Heart left ventricle (tissue), 13 donors: ENCODE measurements at regions not wholly inside any gene's neighbourhood (a gene's known extent, or its start where the extent isn't known, plus 50 kb on each side); places are given as distances from the start of the nearest gene placed in this dataset.

Source experiments
- CTCF ChIP-seq, 12 donors: fragments of 200-600 bp; sonication (generic) in 4 of 12; IDR thresholded peaks; one replicate each; pipeline versions ENCODE4 v1.5.0 to v1.8.0; 2018 to 2022; ENCODE audit warnings: antibody characterized with exemption in 12 of 12, mild to moderate bottlenecking in 5 of 12
- POLR2A ChIP-seq, 2 donors: fragments of 450-650 bp; IDR thresholded peaks; one replicate each; pipeline ENCODE4 v1.6.1; 2017; ENCODE audit warnings: antibody characterized with exemption in 2 of 2, mild to moderate bottlenecking in 2 of 2, moderate library complexity in 2 of 2
- donor health status: ischemic (EF 13 %, LVEDD 7.1; RV severe dilation, severe dysfunction).
- donor health status: DM: no; HTN: yes; CAD: no.
- donor health status: DM: no; HTN: no; CAD: no.
- donor health status: ischemic (EF 25% LVEDD 6.9; RV normal size, moderate dysfunction).
- donor health status: ischemic (EF 25% LVEDD 5.7; RV mildly dilated, moderate dysfunction).
- donor health status: ischemic (EF 35%, LVEDD 5.7; RV mildly dilated, moderate dysfunction).
- donor health status: nonischemic (EF 11% LVEDD 7.7; RV severe dilation, severe dysfunction).
- donor health status: DM: yes; HTN: yes; CAD: no.
- donor health status: PGD.
- donor health status: ischemic (EF 29% LVEDD 5.4; RV normal size, mild dysfunction).
- donor health status: nonischemic (EF 23%, LVEDD 6.1; RV moderate dilation, normal function).

GRCh38 chr6:112409311-112409710 is 62.2 kb downstream of the RFPL4B start:
- TF ChIP-seq CTCF (IDR thresholded peaks at IDR 0.05) (no peak), POLR2A (IDR thresholded peaks at IDR 0.05) (no peak)
